Smooth muscle cell (in vitro differentiated cells): ENCODE measurements at regions not wholly inside any gene's neighbourhood (a gene's known extent, or its start where the extent isn't known, plus 50 kb on each side); places are given as distances from the start of the nearest gene placed in this dataset.

ENCODE experiments used
- DNase-seq: peaks from one replicate; lab custom pipeline; 2025; ENCODE audit not compliant: unreplicated experiment; lab: John Stamatoyannopoulos, UW
- H2AFZ ChIP-seq: fragments of 200-600 bp; sonication (generic); 2 replicates; pipeline ENCODE4 v1.6.0; 2016; ENCODE audit warnings: antibody characterized with exemption, low read depth, mild to moderate bottlenecking
- H3F3A ChIP-seq: fragments of 200-600 bp; sonication (generic); 2 replicates; pipeline ENCODE4 v1.6.0; 2017; ENCODE audit warnings: antibody characterized with exemption, low read depth
- H3K27ac ChIP-seq: fragments of 200-600 bp; sonication (generic); 2 replicates; pipeline ENCODE4 v1.5.1; 2016; ENCODE audit warnings: low read depth, mild to moderate bottlenecking
- H3K27me3 ChIP-seq: fragments of 200-600 bp; sonication (generic); 2 replicates; pipeline ENCODE4 v1.6.1; 2016; ENCODE audit warnings: low read depth, mild to moderate bottlenecking
- H3K36me3 ChIP-seq: fragments of 200-600 bp; sonication (generic); 2 replicates; pipeline ENCODE4 v1.5.1; 2016; ENCODE audit warnings: low read depth
- H3K4me1 ChIP-seq: fragments of 200-600 bp; sonication (generic); 2 replicates; pipeline ENCODE4 v1.5.1; 2016; ENCODE audit warnings: low read depth
- H3K4me2 ChIP-seq: fragments of 200-600 bp; sonication (generic); 2 replicates; pipeline ENCODE4 v1.6.0; 2016; ENCODE audit warnings: mild to moderate bottlenecking
- H3K4me3 ChIP-seq: fragments of 200-600 bp; sonication (generic); 2 replicates; pipeline ENCODE4 v1.5.1; 2016; ENCODE audit warnings: mild to moderate bottlenecking
- H3K79me2 ChIP-seq: fragments of 200-600 bp; sonication (generic); 2 replicates; pipeline ENCODE4 v1.6.0; 2016; ENCODE audit warnings: low read depth, mild to moderate bottlenecking
- H3K9ac ChIP-seq: fragments of 200-600 bp; sonication (generic); 2 replicates; pipeline ENCODE4 v1.6.0; 2016; ENCODE audit warnings: low read depth
- H3K9me3 ChIP-seq: fragments of 200-600 bp; sonication (generic); replicated peaks from 2 replicates; pipeline ENCODE4 v1.5.1; 2016; ENCODE audit warnings: low read depth
- H4K20me1 ChIP-seq: fragments of 200-600 bp; sonication (generic); 2 replicates; pipeline ENCODE4 v1.6.0; 2016; ENCODE audit warnings: low read depth
- WGBS: methylation state at CpG from one replicate; pipeline ENCODE4 v1.1.7; 2016; ENCODE audit warnings: low lambda C conversion rate; 5-methylcytosine and 5-hydroxymethylcytosine counted together
- TF ChIP-seq, protein P1 (sequence below): fragments of 200-600 bp; sonication (generic); IDR thresholded peaks from 2 replicates; pipeline ENCODE4 v1.5.1; 2017; ENCODE audit warnings: borderline replicate concordance, mild to moderate bottlenecking, antibody characterized with exemption; ENCODE audit not compliant: insufficient read depth, poor library complexity, severe bottlenecking

DNA sequence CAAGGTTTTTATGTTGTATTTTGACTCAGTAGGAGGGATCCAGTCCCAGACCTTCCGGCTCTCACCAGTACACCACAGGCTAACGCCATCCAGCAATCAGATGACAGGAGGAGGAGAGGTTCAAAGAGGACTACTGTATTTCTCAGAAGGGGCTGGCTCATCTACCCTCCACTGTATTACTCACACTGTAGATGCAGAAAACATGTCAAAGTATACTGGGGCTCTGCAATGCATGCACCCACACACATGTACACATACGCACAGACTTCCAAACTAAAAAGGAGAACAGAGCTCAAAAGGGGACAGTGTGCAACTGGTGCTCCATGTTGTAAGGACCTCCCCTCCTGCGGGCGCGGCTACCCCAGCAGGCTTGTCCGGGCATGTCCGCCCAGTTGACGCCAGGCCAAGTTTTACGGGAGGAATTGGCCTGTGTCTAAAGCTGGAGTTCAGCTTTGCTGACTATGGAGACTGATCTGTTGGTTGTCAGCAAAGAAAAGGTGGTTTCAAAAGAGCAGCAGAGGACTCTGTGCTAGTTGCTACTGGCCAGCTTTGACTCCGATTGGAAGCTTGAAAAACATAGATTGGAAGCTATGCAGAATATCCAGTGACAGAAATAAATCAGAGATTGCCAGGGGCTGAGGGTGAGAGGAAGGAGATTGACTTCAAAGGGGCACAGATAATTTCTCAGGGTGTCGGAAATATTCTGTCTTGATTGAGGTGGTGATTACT lies 314.2 kb downstream of the DLEU7 start:
- Histone ChIP-seq H2AFZ (peak overlapping the region; percentile 68), H4K20me1 (no peaks in the 10 kb centered on the region), H3K4me2 (peak overlapping the region; percentile 16), H3K9me3 (peaks cover 7% of the 10 kb centered on the region), H3K9ac (peak overlapping the region; percentile 66), H3K79me2 (no peaks in the 10 kb centered on the region), H3F3A (no peaks in the 10 kb centered on the region), H3K27ac (peak overlapping the region; percentile 83), H3K27me3 (no peaks in the 10 kb centered on the region), H3K4me1 (peaks cover 6% of the 10 kb centered on the region), H3K36me3 (peaks cover 3% of the 10 kb centered on the region), H3K4me3 (no peak overlapping the region)
- WGBS = 53% methylated on average over 12 of the region's 12 CpGs
- no peak for DNase-seq
- TF ChIP-seq, protein P1, sequence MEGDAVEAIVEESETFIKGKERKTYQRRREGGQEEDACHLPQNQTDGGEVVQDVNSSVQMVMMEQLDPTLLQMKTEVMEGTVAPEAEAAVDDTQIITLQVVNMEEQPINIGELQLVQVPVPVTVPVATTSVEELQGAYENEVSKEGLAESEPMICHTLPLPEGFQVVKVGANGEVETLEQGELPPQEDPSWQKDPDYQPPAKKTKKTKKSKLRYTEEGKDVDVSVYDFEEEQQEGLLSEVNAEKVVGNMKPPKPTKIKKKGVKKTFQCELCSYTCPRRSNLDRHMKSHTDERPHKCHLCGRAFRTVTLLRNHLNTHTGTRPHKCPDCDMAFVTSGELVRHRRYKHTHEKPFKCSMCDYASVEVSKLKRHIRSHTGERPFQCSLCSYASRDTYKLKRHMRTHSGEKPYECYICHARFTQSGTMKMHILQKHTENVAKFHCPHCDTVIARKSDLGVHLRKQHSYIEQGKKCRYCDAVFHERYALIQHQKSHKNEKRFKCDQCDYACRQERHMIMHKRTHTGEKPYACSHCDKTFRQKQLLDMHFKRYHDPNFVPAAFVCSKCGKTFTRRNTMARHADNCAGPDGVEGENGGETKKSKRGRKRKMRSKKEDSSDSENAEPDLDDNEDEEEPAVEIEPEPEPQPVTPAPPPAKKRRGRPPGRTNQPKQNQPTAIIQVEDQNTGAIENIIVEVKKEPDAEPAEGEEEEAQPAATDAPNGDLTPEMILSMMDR = no peak

DNA sequence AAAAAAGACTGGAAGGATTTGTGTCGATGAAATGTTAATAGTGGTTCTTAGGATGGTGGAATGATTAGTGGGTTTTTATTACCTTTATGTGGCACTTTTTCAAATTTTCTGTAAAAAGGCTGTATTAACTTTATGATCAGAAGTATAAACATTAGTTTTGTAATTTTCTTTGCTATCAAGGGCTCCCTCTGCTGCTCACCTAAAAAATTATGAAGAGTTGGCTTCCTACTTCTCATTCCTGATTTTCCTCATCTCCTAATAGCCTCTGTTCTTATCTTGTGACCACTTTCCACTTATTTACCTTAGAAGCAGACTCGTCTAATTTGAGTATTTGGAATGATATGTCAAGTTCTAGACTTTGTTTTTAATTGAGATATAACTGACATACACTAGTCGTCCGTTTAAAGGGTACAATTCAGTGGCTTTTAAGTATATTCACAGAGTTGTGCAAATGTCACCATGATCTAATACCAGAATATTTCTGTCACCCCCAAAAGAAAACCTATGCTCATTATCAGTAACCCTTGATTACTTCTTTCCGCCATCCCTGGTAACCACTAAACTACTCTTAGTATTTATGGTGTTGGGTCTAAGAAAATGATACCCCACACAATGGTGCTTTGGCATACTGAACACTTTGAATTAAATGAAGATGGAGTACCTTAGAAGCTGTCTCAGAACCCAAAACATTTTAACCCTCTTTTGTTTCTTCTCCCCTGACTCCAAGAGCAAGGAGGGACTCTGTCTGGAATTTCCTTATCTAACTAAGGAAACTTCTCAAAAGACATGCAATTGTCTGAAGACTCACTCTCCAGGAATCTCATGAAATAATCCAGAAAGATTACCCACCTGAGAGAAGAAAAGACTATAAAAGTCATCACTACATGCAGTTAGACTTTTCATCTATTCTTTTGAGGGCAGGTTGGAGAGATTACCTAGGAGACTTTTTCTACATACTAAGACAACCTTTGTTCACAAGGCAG lies 311.3 kb downstream of the DLEU7 start:
- H3K4me2 ChIP-seq = no peak overlapping the region
- peaks cover 22% of the 10 kb centered on the region for H3K9me3 ChIP-seq
- H3K79me2 ChIP-seq = no peaks in the 10 kb centered on the region
- H3K36me3 ChIP-seq = peaks cover 7% of the 10 kb centered on the region
- no peak overlapping the region for H3K4me3 ChIP-seq
- TF ChIP-seq, protein P1 = peak; percentile 40
- H3K9ac ChIP-seq = no peak overlapping the region
- H3K27ac ChIP-seq = peak overlapping the region; percentile 83
- no peaks in the 10 kb centered on the region for H4K20me1 ChIP-seq
- no peak for DNase-seq
- 82% methylated on average over 5 of the region's 5 CpGs for WGBS
- H3K27me3 ChIP-seq = no peaks in the 10 kb centered on the region
- H3K4me1 ChIP-seq = peaks cover 6% of the 10 kb centered on the region
- H2AFZ ChIP-seq = no peak overlapping the region
- no peaks in the 10 kb centered on the region for H3F3A ChIP-seq

DNA sequence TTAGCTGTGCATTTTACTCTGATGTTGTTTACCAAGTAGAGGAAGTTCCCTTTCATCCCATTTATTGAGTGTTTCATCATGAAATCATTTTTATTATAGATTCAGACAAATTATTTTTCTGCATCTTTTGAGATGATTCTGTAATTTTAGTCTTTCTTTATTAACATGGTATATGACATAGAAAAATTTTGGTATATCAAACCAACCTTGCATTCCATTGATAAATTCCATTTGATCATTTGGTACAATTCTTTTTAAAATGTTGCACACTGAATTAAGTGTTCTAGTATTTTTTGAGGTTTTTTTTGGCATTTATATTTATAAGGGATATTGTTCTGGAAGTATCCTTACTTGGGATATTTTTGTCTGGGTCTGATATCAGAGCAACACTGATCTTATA lies 308.4 kb downstream of the DLEU7 start:
- no peak overlapping the region for H3K9ac ChIP-seq
- H3K27me3 ChIP-seq = no peaks in the 10 kb centered on the region
- no peaks in the 10 kb centered on the region for H4K20me1 ChIP-seq
- H3K79me2 ChIP-seq = no peaks in the 10 kb centered on the region
- H3K4me2 ChIP-seq = no peak overlapping the region
- TF ChIP-seq, protein P1 = no peak
- H3K4me3 ChIP-seq = no peak overlapping the region
- H2AFZ ChIP-seq = no peak overlapping the region
- H3K9me3 ChIP-seq = peaks cover 34% of the 10 kb centered on the region
- H3K36me3 ChIP-seq = peaks cover 7% of the 10 kb centered on the region
- H3K27ac ChIP-seq = no peak overlapping the region
- H3K4me1 ChIP-seq = peaks cover under 1% of the 10 kb centered on the region
- no peak for DNase-seq
- no peaks in the 10 kb centered on the region for H3F3A ChIP-seq
